H9 (cell line): ENCODE measurements at regions not wholly inside any gene's neighbourhood (a gene's known extent, or its start where the extent isn't known, plus 50 kb on each side); places are given as distances from the start of the nearest gene placed in this dataset.

Experiments used
- DNase-seq: peaks from one replicate; pipeline ENCODE4 v3.0.0-alpha.2; 2017
- H2AFZ ChIP-seq: one replicate; pipeline ENCODE4 v1.6.1; 2013; ENCODE audit warnings: mild to moderate bottlenecking, low read length, control low read depth, moderate library complexity
- H2AK5ac ChIP-seq: 2 replicates; pipeline ENCODE4 v1.6.1; 2013; ENCODE audit warnings: low read length, control low read depth, mixed read lengths; ENCODE audit not compliant: insufficient read length
- H2BK120ac ChIP-seq: one replicate; pipeline ENCODE4 v1.6.1; 2013; ENCODE audit warnings: low read depth, mild to moderate bottlenecking, low read length, control low read depth, inconsistent platforms; ENCODE audit not compliant: poor library complexity, severe bottlenecking
- H2BK12ac ChIP-seq: 2 replicates; pipeline ENCODE4 v1.6.1; 2013; ENCODE audit warnings: low read length, control low read depth, mixed read lengths, low read depth; ENCODE audit not compliant: insufficient read length
- H2BK15ac ChIP-seq: 2 replicates; pipeline ENCODE4 v1.6.1; 2013; ENCODE audit warnings: low read depth, low read length, control low read depth
- H2BK20ac ChIP-seq: one replicate; pipeline ENCODE4 v1.6.1; 2013; ENCODE audit warnings: low read depth, mild to moderate bottlenecking, low read length, control low read depth, inconsistent platforms; ENCODE audit not compliant: poor library complexity, severe bottlenecking
- H2BK5ac ChIP-seq: 2 replicates; pipeline ENCODE4 v1.6.1; 2013; ENCODE audit warnings: low read length, control low read depth, mixed read lengths; ENCODE audit not compliant: insufficient read length
- H3K14ac ChIP-seq: 2 replicates; pipeline ENCODE4 v1.6.1; 2013; ENCODE audit warnings: low read length, control low read depth; ENCODE audit not compliant: insufficient read depth
- H3K18ac ChIP-seq: 2 replicates; pipeline ENCODE4 v1.6.1; 2013; ENCODE audit warnings: low read depth, mild to moderate bottlenecking, mixed read lengths, low read length, control low read depth; ENCODE audit not compliant: insufficient read length
- H3K23ac ChIP-seq: 2 replicates; pipeline ENCODE4 v1.6.1; 2013; ENCODE audit warnings: low read length, control low read depth, mixed read lengths, low read depth; ENCODE audit not compliant: insufficient read length
- H3K23me2 ChIP-seq: 2 replicates; pipeline ENCODE4 v1.6.1; 2013; ENCODE audit warnings: low read depth, mild to moderate bottlenecking, mixed read lengths, low read length, control low read depth; ENCODE audit not compliant: insufficient read length, poor library complexity, severe bottlenecking
- H3K27ac ChIP-seq: 2 replicates; pipeline ENCODE4 v1.5.1; 2013; ENCODE audit warnings: low read length, control low read depth, mixed read lengths, low read depth; ENCODE audit not compliant: insufficient read length
- H3K27me3 ChIP-seq: 2 replicates; pipeline ENCODE4 v1.6.1; 2013; ENCODE audit warnings: low read length, control low read depth, inconsistent platforms; ENCODE audit not compliant: insufficient read depth
- H3K4ac ChIP-seq: 2 replicates; pipeline ENCODE4 v1.6.1; 2013; ENCODE audit warnings: low read depth, mild to moderate bottlenecking, control low read depth, inconsistent platforms, low read length, moderate library complexity
- H3K4me1 ChIP-seq: 2 replicates; pipeline ENCODE4 v1.6.1; 2013; ENCODE audit warnings: low read length, control low read depth, inconsistent platforms; ENCODE audit not compliant: insufficient read depth
- H3K4me2 ChIP-seq: 2 replicates; pipeline ENCODE4 v1.6.1; 2013; ENCODE audit warnings: low read length, control low read depth, mixed read lengths; ENCODE audit not compliant: insufficient read length, insufficient read depth
- H3K56ac ChIP-seq: 2 replicates; pipeline ENCODE4 v1.6.1; 2013; ENCODE audit warnings: low read depth, mild to moderate bottlenecking, mixed read lengths, low read length, control low read depth; ENCODE audit not compliant: insufficient read length
- H3K79me1 ChIP-seq: 2 replicates; pipeline ENCODE4 v1.6.1; 2013; ENCODE audit warnings: low read depth, mild to moderate bottlenecking, moderate library complexity, low read length, control low read depth, inconsistent platforms; ENCODE audit not compliant: insufficient read depth, poor library complexity, severe bottlenecking
- H3K79me2 ChIP-seq: 2 replicates; pipeline ENCODE4 v1.6.1; 2013; ENCODE audit warnings: low read length, control low read depth, inconsistent platforms; ENCODE audit not compliant: insufficient read depth
- H3K9ac ChIP-seq: 2 replicates; pipeline ENCODE4 v1.6.1; 2013; ENCODE audit warnings: low read length, control low read depth, mixed read lengths; ENCODE audit not compliant: insufficient read length; ENCODE audit errors: extremely low read depth
- H3K9me3 ChIP-seq: one replicate; pipeline ENCODE4 v1.6.1; 2013; ENCODE audit warnings: low read depth, low read length, inconsistent platforms; ENCODE audit not compliant: control insufficient read depth
- H3T11ph ChIP-seq: one replicate; pipeline ENCODE4 v1.6.1; 2013; ENCODE audit warnings: mild to moderate bottlenecking, low read length, control low read depth, inconsistent platforms
- H4K20me1 ChIP-seq: one replicate; pipeline ENCODE4 v1.6.1; 2013; ENCODE audit not compliant: control insufficient read depth, insufficient read length, insufficient read depth
- H4K5ac ChIP-seq: 2 replicates; pipeline ENCODE4 v1.6.1; 2013; ENCODE audit warnings: low read depth, mild to moderate bottlenecking, mixed read lengths, low read length, control low read depth; ENCODE audit not compliant: insufficient read length
- H4K8ac ChIP-seq: replicated peaks from 2 replicates; pipeline ENCODE4 v1.6.1; 2013; ENCODE audit warnings: low read length, control low read depth, mixed read lengths, low read depth; ENCODE audit not compliant: insufficient read length
- H4K91ac ChIP-seq: 2 replicates; pipeline ENCODE4 v1.6.1; 2013; ENCODE audit warnings: low read depth, mild to moderate bottlenecking, moderate library complexity, mixed read lengths, low read length, control low read depth; ENCODE audit not compliant: insufficient read length
- H3K27ac Mint-ChIP-seq, 3 experiments: 2 replicates in 2 of 3; 3 replicates in 1 of 3; pipeline ENCODE4 v1.8.0; 2020 to 2021; ENCODE audit warnings: mixed read lengths in 3 of 3, mild to moderate bottlenecking in 1 of 3, moderate library complexity in 1 of 3
- H3K27me3 Mint-ChIP-seq: 2 replicates; pipeline ENCODE4 v1.8.0; 2021; ENCODE audit warnings: low read depth, mild to moderate bottlenecking, moderate library complexity, mixed read lengths
- H3K36me3 Mint-ChIP-seq, 3 experiments: 2 replicates in 2 of 3; 3 replicates in 1 of 3; pipeline ENCODE4 v1.8.0; 2020 to 2021; ENCODE audit warnings: low read depth in 3 of 3, mixed read lengths in 3 of 3; ENCODE audit not compliant: insufficient read depth in 1 of 3
- H3K4me1 Mint-ChIP-seq, 2 experiments: 2 replicates each; pipeline ENCODE4 v1.8.0; 2020; ENCODE audit warnings: mixed read lengths in 2 of 2
- H3K4me3 Mint-ChIP-seq, 2 experiments: 2 replicates in 1 of 2; 3 replicates in 1 of 2; pipeline ENCODE4 v1.8.0; 2020 to 2021; ENCODE audit warnings: mild to moderate bottlenecking in 2 of 2, mixed read lengths in 2 of 2, moderate library complexity in 1 of 2
- H3K9me3 Mint-ChIP-seq, 2 experiments: 2 replicates in 1 of 2; 3 replicates in 1 of 2; pipeline ENCODE4 v1.8.0; 2020; ENCODE audit warnings: mild to moderate bottlenecking in 2 of 2, mixed read lengths in 2 of 2, moderate library complexity in 1 of 2
- CTCF ChIP-seq: fragments of 200-600 bp; sonication (generic); conservative IDR thresholded peaks from 3 replicates; pipeline ENCODE4 v1.8.0; 2021; ENCODE audit warnings: antibody characterized with exemption, mild to moderate bottlenecking
- WGBS: extraction: QIAGEN DNeasy Blood & Tissue Kit; methylation state at CpG from one replicate; pipeline ENCODE4 v1.1.7; 2013; ENCODE audit warnings: missing lambda C conversion rate, low lambda C conversion rate, mixed read lengths; ENCODE audit not compliant: insufficient read length; ENCODE audit errors: extremely low coverage; 5-methylcytosine and 5-hydroxymethylcytosine counted together

DNA sequence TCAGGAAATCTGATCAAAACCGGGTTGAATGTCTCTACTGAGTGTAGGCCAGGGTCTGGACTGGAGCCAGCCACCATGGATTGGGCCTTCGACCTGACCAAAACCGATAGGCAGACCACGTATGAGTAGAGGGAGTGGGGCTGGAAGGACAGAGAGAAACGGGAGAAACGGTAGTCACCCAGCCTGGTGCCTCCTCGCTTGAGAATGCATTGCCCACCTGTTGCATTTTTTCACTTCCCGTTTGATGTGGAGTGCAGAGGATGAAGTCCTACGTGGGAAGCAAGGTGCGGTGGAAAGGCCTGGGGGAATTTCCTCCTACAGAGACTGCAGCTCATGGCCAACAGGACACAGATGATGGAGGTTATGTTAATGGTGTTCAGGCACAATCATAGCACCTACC is 53.9 kb upstream of the ECI2 start:
- H3K4me1 Mint-ChIP-seq: peaks cover 6 to 10% of the 10 kb centered on the region in 2 experiments; a peak in 3 of 4 replicates

More for the DNA sequence above, 53.9 kb upstream of the ECI2 start:
- Histone ChIP-seq H3T11ph (no peak overlapping the region), H3K23ac (no peak overlapping the region), H3K4me2 (no peak overlapping the region), H2BK15ac (no peak overlapping the region), H2AK5ac (no peak overlapping the region), H4K8ac (no peak overlapping the region), H3K23me2 (no peaks in the 10 kb centered on the region), H3K27ac (no peak overlapping the region), H3K79me1 (no peaks in the 10 kb centered on the region), H2BK12ac (no peak overlapping the region), H4K5ac (no peak overlapping the region), H2BK5ac (no peak overlapping the region), H3K4me1 (no peaks in the 10 kb centered on the region), H3K9ac (no peak overlapping the region), H3K4ac (no peak overlapping the region), H3K79me2 (no peaks in the 10 kb centered on the region), H2BK20ac (no peak overlapping the region), H2BK120ac (no peak overlapping the region), H3K9me3 (no peaks in the 10 kb centered on the region), H3K14ac (no peak overlapping the region), H4K20me1 (no peaks in the 10 kb centered on the region), H2AFZ (no peak overlapping the region), H3K27me3 (no peaks in the 10 kb centered on the region), H3K56ac (no peak overlapping the region), H4K91ac (no peak overlapping the region), H3K18ac (no peak overlapping the region)
- Mint-ChIP-seq H3K36me3 (peaks cover 0 to 11% (median 3%) of the 10 kb centered on the region in 3 experiments; a peak in 3 of 7 replicates), H3K9me3 (peaks cover 13 to 16% of the 10 kb centered on the region in 2 experiments; a peak in 4 of 5 replicates), H3K4me3 (no peak overlapping the region), H3K27ac (no peak overlapping the region), H3K27me3 (no peaks in the 10 kb centered on the region; the same call in 1 of the 2 replicates)
- no CpG with 5 or more reads among the region's 10 CpGs for WGBS
- DNase-seq: no peak
- no peak for TF ChIP-seq CTCF
